K562 (cell line): ENCODE measurements at regions not wholly inside any gene's neighbourhood (a gene's known extent, or its start where the extent isn't known, plus 50 kb on each side); places are given as distances from the start of the nearest gene placed in this dataset.

Experiments used
- ATAC-seq: fragments of 200-7000 bp; cut with Tn5 transposase; 3 replicates; pipeline ENCODE4 v1.9.1; 2020; ENCODE audit warnings: moderate library complexity
- BruUV-seq: library from RNA; stranded (reverse); fragments of 400-500 nt; replicated peaks from 2 replicates; lab custom pipeline; 2021; lab: Mats Ljungman, UMichigan
- CTCF ChIA-PET: fragments of 300-600 bp; formaldehyde crosslinking; extraction: SDS; loops from one replicate; lab custom pipeline; 2021; ENCODE audit warnings: low intra/inter-chr PET ratio; lab: Yijun Ruan, JAX
- POLR2A ChIA-PET: fragments of 300-600, 350-650 bp; sonication (Branson Sonifier 250); formaldehyde crosslinking; extraction: SDS; loops from one replicate; lab custom pipeline; 2021; ENCODE audit warnings: antibody characterized with exemption, inconsistent platforms; lab: Yijun Ruan, JAX
- DNase-seq, 4 experiments: peaks; one replicate each; pipeline versions ENCODE4 v3.0.0 to v3.0.0-alpha.2; 2011 to 2018; ENCODE audit warnings: low spot score in 3 of 4, mixed read lengths in 3 of 4; ENCODE audit errors: extremely low read depth in 1 of 4
- FAIRE-seq: peaks from 2 replicates; lab custom pipeline; 2011; peaks lifted over from hg19 to GRCh38; lab: Jason Lieb, UNC
- H2AFZ ChIP-seq: 2 replicates; pipeline ENCODE4 v1.6.0; 2011; ENCODE audit warnings: low read depth, low read length, control low read depth, inconsistent platforms
- H3K27ac ChIP-seq: fragments of 200-600 bp; 3 replicates; pipeline ENCODE4 v1.8.0; 2011; ENCODE audit warnings: low read depth, mild to moderate bottlenecking, control low read depth, inconsistent platforms, low read length, moderate library complexity, mixed read lengths; ENCODE audit errors: extremely low read depth
- H3K27me3 ChIP-seq, 2 experiments: fragments of 300-600 bp in 1 of 2; 2 replicates in 1 of 2; 3 replicates in 1 of 2; pipeline versions ENCODE4 v1.6.0 to v1.8.0; 2011; ENCODE audit warnings: inconsistent platforms in 2 of 2, low read length in 2 of 2, mild to moderate bottlenecking in 1 of 2, mixed read lengths in 1 of 2, moderate library complexity in 1 of 2; ENCODE audit not compliant: control insufficient read depth in 2 of 2, insufficient read depth in 2 of 2
- H3K36me3 ChIP-seq: fragments of 300-600 bp; 3 replicates; pipeline ENCODE4 v1.8.0; 2011; ENCODE audit warnings: mild to moderate bottlenecking, low read length, inconsistent platforms; ENCODE audit not compliant: control insufficient read depth, insufficient read depth
- H3K4me1 ChIP-seq, 2 experiments: fragments of 200-600 bp in 1 of 2; replicated peaks in 1 of 2; 2 replicates in 1 of 2; 3 replicates in 1 of 2; pipeline versions ENCODE4 v1.5.1 to v1.8.0; 2011; ENCODE audit warnings: inconsistent platforms in 2 of 2, low read length in 2 of 2, mild to moderate bottlenecking in 1 of 2, mixed read lengths in 1 of 2, moderate library complexity in 1 of 2; ENCODE audit not compliant: control insufficient read depth in 2 of 2, insufficient read depth in 2 of 2
- H3K4me2 ChIP-seq: 2 replicates; pipeline ENCODE4 v1.6.1; 2011; ENCODE audit warnings: low read length, control low read depth, inconsistent platforms, mixed read lengths; ENCODE audit not compliant: insufficient read depth
- H3K4me3 ChIP-seq: fragments of 200-600 bp; sonication (generic), shearing (Covaris generic); 2 replicates; pipeline ENCODE4 v1.5.1; 2016; ENCODE audit warnings: control low read depth, inconsistent platforms
- H3K79me2 ChIP-seq: fragments of 200-600 bp; 3 replicates; pipeline ENCODE4 v1.8.0; 2011; ENCODE audit warnings: low read length, inconsistent platforms; ENCODE audit not compliant: control insufficient read depth, insufficient read depth
- H3K9ac ChIP-seq, 2 experiments: 2 replicates each; pipeline versions ENCODE4 v1.6.0 to v1.6.1; 2011; ENCODE audit warnings: low read depth in 2 of 2, low read length in 2 of 2, control low read depth in 1 of 2, inconsistent platforms in 1 of 2, mild to moderate bottlenecking in 1 of 2, mixed read lengths in 1 of 2; ENCODE audit not compliant: insufficient read depth in 1 of 2
- H3K9me1 ChIP-seq: one replicate; pipeline ENCODE4 v1.6.0; 2011; ENCODE audit warnings: inconsistent platforms, mild to moderate bottlenecking, low read length, moderate library complexity; ENCODE audit not compliant: control insufficient read depth, insufficient read depth
- H3K9me3 ChIP-seq: replicated peaks from 2 replicates; pipeline ENCODE4 v1.5.1; 2011; ENCODE audit warnings: low read depth, low read length, inconsistent platforms; ENCODE audit not compliant: control insufficient read depth, insufficient read depth
- H4K20me1 ChIP-seq: replicated peaks from 2 replicates; pipeline ENCODE4 v1.6.1; 2011; ENCODE audit warnings: low read length, inconsistent platforms, mixed read lengths; ENCODE audit not compliant: control insufficient read depth, insufficient read depth
- ELF1 ChIP-seq: fragments of 200-800 bp; sonication (Bioruptor generic); IDR thresholded peaks from 2 replicates; pipeline ENCODE4 v1.6.1; 2016; ENCODE audit warnings: missing genetic modification characterization, missing compliant biosample characterization
- HDAC3 ChIP-seq: fragments of 450-650 bp; IDR thresholded peaks from 2 replicates; pipeline ENCODE4 v1.6.1; 2018; ENCODE audit warnings: borderline replicate concordance, mild to moderate bottlenecking, moderate library complexity; ENCODE audit not compliant: partially characterized antibody
- MECOM ChIP-seq: fragments of 250-450 bp; sonication (Bioruptor Pico); IDR thresholded peaks from 2 replicates; pipeline ENCODE4 v1.8.0; 2022; ENCODE audit warnings: inconsistent platforms
- OTX1 ChIP-seq: fragments of 450-650 bp; formaldehyde crosslinking; IDR thresholded peaks from 2 replicates; pipeline ENCODE4 v1.4.0; 2022; ENCODE audit warnings: mild to moderate bottlenecking
- SIRT6 ChIP-seq: IDR thresholded peaks from one replicate; pipeline ENCODE4 v1.6.1; 2012; ENCODE audit warnings: low read depth, mild to moderate bottlenecking, control low read depth, inconsistent platforms, low read length, moderate library complexity
- TAF7 ChIP-seq: fragments of 450-650 bp; IDR thresholded peaks from 2 replicates; pipeline ENCODE4 v1.6.1; 2016; ENCODE audit warnings: missing genetic modification characterization, missing compliant biosample characterization
- ZNF436 ChIP-seq: fragments of 250-450, 450-650 bp; sonication (Bioruptor Pico); formaldehyde crosslinking; IDR thresholded peaks from 2 replicates; pipeline ENCODE4 v1.7.0; 2020; ENCODE audit warnings: mild to moderate bottlenecking
- ZNF830 ChIP-seq: fragments of 250-450 bp; sonication (Bioruptor Pico); IDR thresholded peaks from 2 replicates; pipeline ENCODE4 v1.5.0; 2021; ENCODE audit warnings: mild to moderate bottlenecking
- WGBS: fragments of 100-300 bp; shearing (Covaris generic); methylation state at CpG from one replicate; pipeline ENCODE4 v1.1.6; 2016; ENCODE audit warnings: low coverage, mixed read lengths; ENCODE audit not compliant: insufficient coverage; ENCODE audit errors: missing lambda C conversion rate; 5-methylcytosine and 5-hydroxymethylcytosine counted together
- in situ Hi-C: fragments of 300-500 bp; cut with MboI; formaldehyde crosslinking; loops from 4 replicates; pipeline ENCODE4 v1.15.0; 2018; ENCODE audit warnings: inconsistent platforms, mixed read lengths
- intact Hi-C: fragments of 100-400 bp; cut with micrococcal nuclease; formaldehyde crosslinking; loops from 2 replicates; pipeline ENCODE4 v1.14.2; 2022
- TF ChIP-seq, protein P1 (sequence below): fragments of 250-450 bp; sonication (Bioruptor Pico); IDR thresholded peaks from 2 replicates; pipeline ENCODE4 v1.8.0; 2021; ENCODE audit warnings: borderline replicate concordance, mild to moderate bottlenecking, moderate library complexity; ENCODE audit not compliant: poor library complexity, severe bottlenecking
- TF ChIP-seq, protein P2 (sequence below), 2 experiments: fragments of 450-650 bp in 1 of 2; sonication (generic) in 1 of 2; formaldehyde crosslinking in 1 of 2; IDR thresholded peaks in 1 of 2; conservative IDR thresholded peaks in 1 of 2; 2 replicates each; pipeline versions ENCODE4 v1.6.1 to v1.8.1; 2016 to 2023; ENCODE audit warnings: mild to moderate bottlenecking in 2 of 2, moderate library complexity in 2 of 2, inconsistent platforms in 1 of 2, missing genetic modification reagents in 1 of 2
- TF ChIP-seq, protein P3 (sequence below): fragments of 450-650 bp; IDR thresholded peaks from 2 replicates; pipeline ENCODE4 v1.6.1; 2017; ENCODE audit warnings: antibody characterized with exemption

DNA sequence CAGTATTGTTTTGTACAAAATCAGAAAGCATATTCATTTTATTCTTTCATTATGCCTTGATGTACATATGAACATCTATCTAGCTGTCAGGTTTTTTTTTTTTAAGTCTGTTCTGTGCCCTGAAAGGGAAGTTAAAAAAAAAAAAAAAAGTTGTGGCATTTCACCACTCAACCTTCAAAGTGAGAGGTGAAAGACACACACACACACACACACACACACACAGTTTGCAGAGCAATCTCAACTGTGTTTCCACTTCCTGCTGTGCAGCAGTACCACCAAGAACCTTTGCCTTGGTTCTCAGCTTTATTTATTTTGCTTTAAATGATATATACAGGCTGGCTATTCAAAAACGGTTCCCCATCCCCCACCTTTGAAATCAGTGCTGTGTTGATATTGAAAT lies 955.6 kb downstream of the GATA3 start:
- intact Hi-C loops (no loop called here), in situ Hi-C loops (no loop called here)
- POLR2A ChIA-PET = no interaction called here
- Histone ChIP-seq H3K4me1 (no peaks in the 10 kb centered on the region), H3K27me3 (no peaks in the 10 kb centered on the region), H2AFZ (no peak overlapping the region), H3K9me1 (no peaks in the 10 kb centered on the region), H3K9ac (no peak overlapping the region), H3K79me2 (no peaks in the 10 kb centered on the region), H3K4me3 (no peak overlapping the region), H3K9me3 (no peaks in the 10 kb centered on the region), H4K20me1 (no peaks in the 10 kb centered on the region), H3K36me3 (no peaks in the 10 kb centered on the region), H3K4me2 (no peak overlapping the region), H3K27ac (no peak overlapping the region)
- WGBS = 0% methylated on average over 1 of the region's 1 CpG
- CTCF ChIA-PET = no interaction called here
- TF ChIP-seq HDAC3 (no peak), MECOM (CRISPR knock-in tag) (no peak), ZNF436 (CRISPR knock-in tag) (no peak), SIRT6 (no peak), ELF1 (tag) (no peak), TAF7 (tag) (no peak), ZNF830 (CRISPR knock-in tag) (no peak), OTX1 (CRISPR knock-in tag) (no peak)
- TF ChIP-seq, protein P1, sequence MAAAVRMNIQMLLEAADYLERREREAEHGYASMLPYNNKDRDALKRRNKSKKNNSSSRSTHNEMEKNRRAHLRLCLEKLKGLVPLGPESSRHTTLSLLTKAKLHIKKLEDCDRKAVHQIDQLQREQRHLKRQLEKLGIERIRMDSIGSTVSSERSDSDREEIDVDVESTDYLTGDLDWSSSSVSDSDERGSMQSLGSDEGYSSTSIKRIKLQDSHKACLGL (CRISPR knock-in tag) = no peak
- TF ChIP-seq, protein P2, sequence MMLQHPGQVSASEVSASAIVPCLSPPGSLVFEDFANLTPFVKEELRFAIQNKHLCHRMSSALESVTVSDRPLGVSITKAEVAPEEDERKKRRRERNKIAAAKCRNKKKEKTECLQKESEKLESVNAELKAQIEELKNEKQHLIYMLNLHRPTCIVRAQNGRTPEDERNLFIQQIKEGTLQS (IDR thresholded peaks at IDR 0.05) = no peak
- TF ChIP-seq, protein P2 (CRISPR knock-in tag; conservative IDR thresholded peaks at IDR 0.05) = no peak
- TF ChIP-seq, protein P3, sequence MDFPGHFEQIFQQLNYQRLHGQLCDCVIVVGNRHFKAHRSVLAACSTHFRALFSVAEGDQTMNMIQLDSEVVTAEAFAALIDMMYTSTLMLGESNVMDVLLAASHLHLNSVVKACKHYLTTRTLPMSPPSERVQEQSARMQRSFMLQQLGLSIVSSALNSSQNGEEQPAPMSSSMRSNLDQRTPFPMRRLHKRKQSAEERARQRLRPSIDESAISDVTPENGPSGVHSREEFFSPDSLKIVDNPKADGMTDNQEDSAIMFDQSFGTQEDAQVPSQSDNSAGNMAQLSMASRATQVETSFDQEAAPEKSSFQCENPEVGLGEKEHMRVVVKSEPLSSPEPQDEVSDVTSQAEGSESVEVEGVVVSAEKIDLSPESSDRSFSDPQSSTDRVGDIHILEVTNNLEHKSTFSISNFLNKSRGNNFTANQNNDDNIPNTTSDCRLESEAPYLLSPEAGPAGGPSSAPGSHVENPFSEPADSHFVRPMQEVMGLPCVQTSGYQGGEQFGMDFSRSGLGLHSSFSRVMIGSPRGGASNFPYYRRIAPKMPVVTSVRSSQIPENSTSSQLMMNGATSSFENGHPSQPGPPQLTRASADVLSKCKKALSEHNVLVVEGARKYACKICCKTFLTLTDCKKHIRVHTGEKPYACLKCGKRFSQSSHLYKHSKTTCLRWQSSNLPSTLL = no peak
- BruUV-seq = no TSS peak
- DNase-seq (no peak), FAIRE-seq (no peak), ATAC-seq (no peak)
